ENCODE measurements at regions not wholly inside any gene's neighbourhood (a gene's known extent, or its start where the extent isn't known, plus 50 kb on each side); places are given as distances from the start of the nearest gene placed in this dataset.

DNA sequence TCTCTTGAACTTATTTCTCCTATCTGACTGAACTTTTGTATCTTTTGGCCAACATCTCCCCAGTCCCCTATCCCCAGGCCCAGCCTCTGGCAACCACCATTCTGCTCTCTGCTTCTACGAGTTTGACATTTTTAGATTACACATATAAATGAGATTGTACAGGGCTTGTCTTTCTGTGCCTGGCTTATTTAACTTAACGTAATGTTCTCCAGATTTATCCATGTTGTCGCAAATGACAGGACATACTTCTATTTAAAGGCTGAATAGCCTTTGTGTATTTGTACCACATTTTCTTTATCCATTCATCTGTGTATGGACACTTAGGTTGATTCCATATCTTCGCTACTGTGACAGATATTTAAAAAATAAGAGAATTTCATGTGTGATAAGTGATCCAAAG is 98.6 kb downstream of the LSMEM1 start:
- TF ChIP-seq POLR2AphosphoS5 (IDR thresholded peaks at IDR 0.05; ENCODE audit: low read depth, low read length): no peak
- TF ChIP-seq, protein P1, sequence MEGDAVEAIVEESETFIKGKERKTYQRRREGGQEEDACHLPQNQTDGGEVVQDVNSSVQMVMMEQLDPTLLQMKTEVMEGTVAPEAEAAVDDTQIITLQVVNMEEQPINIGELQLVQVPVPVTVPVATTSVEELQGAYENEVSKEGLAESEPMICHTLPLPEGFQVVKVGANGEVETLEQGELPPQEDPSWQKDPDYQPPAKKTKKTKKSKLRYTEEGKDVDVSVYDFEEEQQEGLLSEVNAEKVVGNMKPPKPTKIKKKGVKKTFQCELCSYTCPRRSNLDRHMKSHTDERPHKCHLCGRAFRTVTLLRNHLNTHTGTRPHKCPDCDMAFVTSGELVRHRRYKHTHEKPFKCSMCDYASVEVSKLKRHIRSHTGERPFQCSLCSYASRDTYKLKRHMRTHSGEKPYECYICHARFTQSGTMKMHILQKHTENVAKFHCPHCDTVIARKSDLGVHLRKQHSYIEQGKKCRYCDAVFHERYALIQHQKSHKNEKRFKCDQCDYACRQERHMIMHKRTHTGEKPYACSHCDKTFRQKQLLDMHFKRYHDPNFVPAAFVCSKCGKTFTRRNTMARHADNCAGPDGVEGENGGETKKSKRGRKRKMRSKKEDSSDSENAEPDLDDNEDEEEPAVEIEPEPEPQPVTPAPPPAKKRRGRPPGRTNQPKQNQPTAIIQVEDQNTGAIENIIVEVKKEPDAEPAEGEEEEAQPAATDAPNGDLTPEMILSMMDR (IDR thresholded peaks at IDR 0.05): no peak

Measured in Panc1 (cell line).